Mesodermal cell (in vitro differentiated cells): ENCODE measurements at regions not wholly inside any gene's neighbourhood (a gene's known extent, or its start where the extent isn't known, plus 50 kb on each side); places are given as distances from the start of the nearest gene placed in this dataset.
"Not testable (repeated sequence)": the region's sequence is repeated elsewhere in the genome, so short reads cannot be mapped to it uniquely, and the experiment has no call there.

Experiments used
- H3K27ac ChIP-seq: 2 replicates; pipeline ENCODE4 v1.7.0; 2013; ENCODE audit warnings: mild to moderate bottlenecking, low read depth, low read length, moderate library complexity; ENCODE audit not compliant: severe bottlenecking
- H3K36me3 ChIP-seq: 2 replicates; pipeline ENCODE4 v1.7.1; 2013; ENCODE audit warnings: mild to moderate bottlenecking, low read length, moderate library complexity; ENCODE audit not compliant: control insufficient read depth, insufficient read depth
- H3K4me1 ChIP-seq: one replicate; pipeline ENCODE4 v1.7.1; 2013; ENCODE audit warnings: mild to moderate bottlenecking, low read length; ENCODE audit not compliant: insufficient read depth, control insufficient read depth, poor library complexity, severe bottlenecking
- H3K4me3 ChIP-seq: 2 replicates; pipeline ENCODE4 v1.7.0; 2013; ENCODE audit warnings: low read length, control low read depth, mild to moderate bottlenecking; ENCODE audit not compliant: insufficient read depth, poor library complexity, severe bottlenecking; ENCODE audit errors: extremely low read depth
- H3K9me3 ChIP-seq: 2 replicates; pipeline ENCODE4 v1.7.1; 2013; ENCODE audit warnings: mild to moderate bottlenecking, low read length, moderate library complexity; ENCODE audit not compliant: control insufficient read depth
- WGBS, 2 experiments: methylation state at CpG; one replicate each; pipeline ENCODE4 v1.1.5; 2013; ENCODE audit warnings: missing lambda C conversion rate in 2 of 2; ENCODE audit not compliant: insufficient coverage in 2 of 2; 5-methylcytosine and 5-hydroxymethylcytosine counted together

DNA sequence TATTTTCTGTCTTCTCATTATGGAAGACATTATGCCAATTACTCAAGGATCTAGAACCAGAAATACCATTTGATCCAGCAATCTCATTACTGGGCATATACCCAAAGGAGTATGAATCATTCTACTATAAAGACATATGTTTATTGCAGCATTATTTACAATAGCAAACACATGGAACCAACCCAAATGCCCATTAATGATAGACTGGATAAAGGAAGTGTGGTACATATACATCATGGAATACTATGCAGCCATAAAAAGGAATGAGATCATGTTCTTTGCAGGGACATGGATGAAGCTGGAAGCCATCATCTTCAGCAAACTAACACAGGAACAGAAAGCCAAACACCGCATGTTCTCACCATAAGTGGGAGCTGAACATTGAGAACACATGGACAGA lies 161.8 kb upstream of the DAAM1 start:
- H3K4me1 ChIP-seq, H3K27ac ChIP-seq, H3K36me3 ChIP-seq, H3K4me3 ChIP-seq, H3K9me3 ChIP-seq: not testable (repeated sequence)
- WGBS, 2 experiments, result 100% methylated on average over 1 of the region's 1 CpG; no CpG with 5 or more reads in 1 of the 2 experiments

DNA sequence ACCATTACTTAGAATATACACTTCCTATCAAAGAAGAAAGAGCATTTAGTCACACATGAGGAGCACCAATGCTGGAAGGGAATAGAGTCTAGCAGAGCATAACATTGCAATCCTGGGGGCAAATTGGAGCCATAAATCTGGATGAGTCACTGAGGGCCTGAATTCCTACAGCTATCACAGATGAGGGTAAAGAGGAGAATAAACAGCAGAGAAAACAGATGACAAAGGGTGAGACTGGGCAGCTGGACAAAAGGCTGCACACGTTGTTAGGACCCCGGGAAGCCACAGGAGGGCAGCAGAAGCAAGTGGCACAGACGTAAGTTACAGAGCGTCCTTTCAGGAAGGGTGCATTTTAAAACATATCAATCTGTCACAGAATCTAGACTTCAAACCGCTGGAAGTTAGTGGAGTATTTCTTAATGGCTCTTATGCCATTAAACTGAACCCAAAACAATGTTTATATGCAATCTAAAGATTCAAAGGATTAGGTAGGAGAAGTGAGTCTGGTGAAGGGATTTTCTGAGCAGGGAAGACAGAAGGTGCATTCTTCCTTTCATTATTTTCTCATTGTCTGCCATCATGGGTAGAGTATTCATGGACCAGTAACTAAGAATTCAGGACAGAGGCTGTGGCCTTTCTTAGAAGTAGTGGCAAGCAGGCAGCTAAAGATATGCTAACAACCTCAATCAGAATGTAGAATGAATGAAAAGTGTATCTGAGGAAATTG lies 159.8 kb upstream of the DAAM1 start:
- no peaks in the 10 kb centered on the region for H3K36me3 ChIP-seq
- no peak overlapping the region for H3K4me3 ChIP-seq
- H3K27ac ChIP-seq, result peak overlapping the region; percentile 68
- WGBS, 2 experiments, result 0 to 4% methylated on average over 2 to 3 of the region's 5 CpGs
- no peaks in the 10 kb centered on the region for H3K4me1 ChIP-seq
- H3K9me3 ChIP-seq, result no peaks in the 10 kb centered on the region

DNA sequence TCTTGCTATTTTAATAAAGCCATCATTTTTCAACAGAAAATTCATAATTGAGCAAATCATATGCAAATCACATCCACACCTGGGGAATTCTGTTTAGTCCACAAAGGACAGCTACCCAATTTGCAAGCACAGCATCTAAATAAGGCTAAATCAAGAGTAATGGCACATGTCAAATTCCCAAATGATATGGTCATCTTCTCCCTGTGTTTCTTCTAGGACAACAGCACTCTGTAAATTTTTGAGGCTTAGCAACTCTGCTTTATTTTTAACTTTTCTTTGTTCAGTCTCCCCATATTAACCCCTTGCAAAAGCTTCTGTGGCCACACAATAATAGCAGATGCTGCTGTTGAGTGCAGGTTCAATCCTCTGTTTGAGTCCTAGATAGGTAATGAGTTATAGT lies 155.6 kb upstream of the DAAM1 start:
- no peaks in the 10 kb centered on the region for H3K9me3 ChIP-seq
- H3K4me3 ChIP-seq, result no peak overlapping the region
- H3K27ac ChIP-seq, result no peak overlapping the region
- no peaks in the 10 kb centered on the region for H3K36me3 ChIP-seq
- H3K4me1 ChIP-seq, result no peaks in the 10 kb centered on the region

DNA sequence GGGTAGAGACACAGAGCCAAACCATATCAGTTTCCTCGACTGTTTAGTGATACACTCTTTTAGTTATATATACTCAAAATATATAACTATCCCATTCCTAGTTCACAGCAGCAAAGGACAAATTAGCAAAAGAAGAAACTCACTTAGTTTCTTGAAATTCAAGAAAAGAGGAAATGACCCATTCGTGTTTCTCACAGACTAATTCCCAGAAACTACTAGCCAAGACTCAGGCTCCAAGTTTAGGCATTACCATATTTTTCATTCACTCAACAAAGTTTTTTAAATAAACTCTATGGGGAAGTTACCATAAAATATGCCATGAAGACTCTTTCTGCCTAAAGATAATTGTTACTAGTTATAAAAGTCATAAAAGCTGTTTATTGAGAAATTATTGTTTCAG lies 152.3 kb upstream of the DAAM1 start:
- Histone ChIP-seq H3K36me3 (no peaks in the 10 kb centered on the region), H3K9me3 (no peaks in the 10 kb centered on the region), H3K4me3 (no peak overlapping the region), H3K27ac (no peak overlapping the region), H3K4me1 (no peaks in the 10 kb centered on the region)
- no CpG with 5 or more reads among the region's 2 CpGs for WGBS, 2 experiments

DNA sequence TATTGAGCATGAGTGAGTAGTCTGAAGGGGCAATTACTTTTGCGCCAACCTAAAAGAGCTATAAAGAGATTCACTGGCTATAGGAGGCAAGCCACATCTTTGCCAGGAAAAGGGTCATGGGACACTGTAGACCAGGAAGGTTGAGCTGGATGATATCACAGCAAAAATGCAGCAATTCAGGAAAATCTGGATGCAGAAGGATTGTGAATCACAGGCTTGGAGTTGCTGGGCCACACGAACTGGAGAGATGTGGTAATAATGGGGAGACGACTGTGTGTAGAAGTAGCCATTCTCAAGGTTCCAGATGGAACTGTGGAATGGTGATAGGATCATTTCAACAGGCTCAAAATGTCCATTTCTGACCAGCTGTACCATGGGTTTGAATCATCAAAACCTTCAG lies 151.4 kb upstream of the DAAM1 start:
- WGBS, 2 experiments, result 70 to 78% methylated on average over 3 of the region's 3 CpGs
- Histone ChIP-seq H3K4me3 (no peak overlapping the region), H3K4me1 (no peaks in the 10 kb centered on the region), H3K27ac (no peak overlapping the region), H3K36me3 (no peaks in the 10 kb centered on the region), H3K9me3 (no peaks in the 10 kb centered on the region)

DNA sequence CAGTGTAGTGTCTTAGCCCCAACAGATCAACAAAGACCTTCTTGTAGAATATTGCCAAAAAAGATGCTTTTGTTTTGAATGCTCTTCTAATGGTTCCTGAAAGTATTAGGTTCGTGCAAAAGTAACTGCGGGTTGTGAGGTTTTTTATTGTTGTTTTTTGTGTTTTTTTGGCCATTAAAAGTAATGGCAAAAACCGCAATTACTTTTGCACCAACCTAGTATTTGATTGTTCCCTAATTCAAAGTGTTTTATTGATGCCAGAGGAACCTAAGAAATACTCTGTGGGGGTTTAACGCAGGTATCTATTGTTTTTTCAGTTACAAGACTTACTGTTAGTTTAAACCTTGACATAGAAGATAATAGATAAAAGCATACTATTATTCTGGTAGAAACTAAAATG lies 150.8 kb upstream of the DAAM1 start:
- no peak overlapping the region for H3K4me3 ChIP-seq
- no peaks in the 10 kb centered on the region for H3K9me3 ChIP-seq
- H3K4me1 ChIP-seq, result no peaks in the 10 kb centered on the region
- 86% methylated on average over 2 of the region's 4 CpGs; no CpG with 5 or more reads in 1 of the 2 experiments for WGBS, 2 experiments
- H3K36me3 ChIP-seq, result no peaks in the 10 kb centered on the region
- no peak overlapping the region for H3K27ac ChIP-seq

DNA sequence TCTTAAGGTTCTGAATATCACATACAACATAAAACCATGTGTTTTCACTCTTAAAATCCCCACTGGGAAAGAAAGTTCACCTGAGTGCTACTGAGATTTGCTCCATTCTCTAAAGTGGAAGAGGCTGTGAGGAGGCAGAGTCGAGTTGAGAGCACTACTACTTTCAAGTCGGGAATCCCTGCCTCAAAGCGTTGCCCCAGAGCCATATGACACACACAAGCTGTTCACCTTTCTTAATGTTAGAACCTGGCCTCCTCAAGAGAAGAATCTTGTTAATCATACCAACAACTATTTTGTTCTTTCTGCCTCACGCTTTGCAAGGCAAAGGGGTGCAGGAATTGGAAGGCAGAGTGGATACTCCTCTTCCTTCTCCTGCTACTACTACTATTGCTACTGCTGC lies 149.7 kb upstream of the DAAM1 start:
- Histone ChIP-seq H3K9me3 (no peaks in the 10 kb centered on the region), H3K27ac (no peak overlapping the region), H3K4me1 (no peaks in the 10 kb centered on the region), H3K36me3 (no peaks in the 10 kb centered on the region), H3K4me3 (no peak overlapping the region)
- WGBS, 2 experiments, result 100% methylated on average over 1 to 2 of the region's 4 CpGs

DNA sequence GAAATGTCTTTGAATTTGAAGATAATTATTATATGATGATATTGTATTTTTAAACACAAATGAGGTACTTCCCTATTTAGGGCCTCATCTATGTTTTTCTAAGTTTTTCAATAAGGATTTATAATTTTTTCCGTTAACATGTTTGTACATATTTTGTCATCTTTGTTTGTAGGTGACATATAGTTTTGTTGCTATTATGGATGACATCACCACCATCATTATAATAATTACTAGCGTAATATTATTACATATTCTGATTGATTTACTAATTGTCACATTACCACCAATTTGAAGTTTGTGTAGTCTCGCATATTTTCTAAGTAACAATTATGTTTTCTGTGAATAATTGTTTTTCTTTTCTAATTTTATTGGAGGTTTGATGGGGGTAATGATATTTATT lies 147.2 kb upstream of the DAAM1 start:
- H3K9me3 ChIP-seq, result no peaks in the 10 kb centered on the region
- H3K4me1 ChIP-seq, result no peaks in the 10 kb centered on the region
- H3K36me3 ChIP-seq, result no peaks in the 10 kb centered on the region
- no peak overlapping the region for H3K4me3 ChIP-seq
- no CpG with 5 or more reads among the region's 3 CpGs for WGBS, 2 experiments
- H3K27ac ChIP-seq, result no peak overlapping the region

DNA sequence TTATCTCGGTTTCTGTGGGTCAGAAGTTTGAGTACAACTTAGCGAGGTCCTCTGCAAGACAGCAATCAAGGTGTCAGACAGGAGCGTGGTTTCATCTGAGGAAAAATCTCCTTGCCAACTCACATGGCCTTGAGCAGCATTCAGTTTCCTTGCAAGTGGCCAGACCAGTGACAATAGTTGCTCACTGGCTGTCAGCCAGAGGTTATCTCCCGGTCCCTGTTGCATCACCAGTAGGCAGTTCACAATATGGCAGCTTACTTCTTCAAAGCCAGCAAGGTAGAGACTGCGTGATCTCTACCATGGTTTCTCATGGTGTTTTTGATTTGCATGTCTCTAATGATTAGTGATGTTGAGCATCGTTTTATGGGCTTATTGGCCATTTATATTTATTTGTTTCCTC lies 143.8 kb upstream of the DAAM1 start:
- H3K36me3 ChIP-seq, result no peaks in the 10 kb centered on the region
- WGBS, 2 experiments, result 87 to 95% methylated on average over 4 to 5 of the region's 6 CpGs
- no peak overlapping the region for H3K27ac ChIP-seq
- no peaks in the 10 kb centered on the region for H3K9me3 ChIP-seq
- no peak overlapping the region for H3K4me3 ChIP-seq
- H3K4me1 ChIP-seq, result no peaks in the 10 kb centered on the region

DNA sequence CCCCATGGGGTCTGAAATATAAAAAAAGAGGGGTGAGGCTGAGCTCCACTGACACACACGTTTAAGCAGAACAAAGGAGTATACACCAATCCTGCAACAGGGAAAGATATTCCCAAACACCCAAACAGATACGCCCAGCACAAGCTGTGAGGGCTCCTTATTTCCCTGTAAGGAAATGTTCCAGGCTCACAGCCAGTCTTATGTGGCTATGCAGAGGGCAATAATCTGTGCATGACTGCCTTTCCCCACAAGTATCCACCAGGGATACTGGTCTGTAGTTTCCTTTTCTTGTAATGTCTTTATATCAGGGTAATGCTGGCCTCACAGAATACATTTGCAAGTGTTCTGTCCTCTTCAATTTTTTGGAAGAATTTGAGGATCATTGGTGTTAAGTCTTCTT lies 141.7 kb upstream of the DAAM1 start:
- no peaks in the 10 kb centered on the region for H3K9me3 ChIP-seq
- 100% methylated on average over 1 of the region's 2 CpGs for WGBS, 2 experiments
- no peak overlapping the region for H3K27ac ChIP-seq
- no peaks in the 10 kb centered on the region for H3K36me3 ChIP-seq
- no peaks in the 10 kb centered on the region for H3K4me1 ChIP-seq
- H3K4me3 ChIP-seq, result no peak overlapping the region

DNA sequence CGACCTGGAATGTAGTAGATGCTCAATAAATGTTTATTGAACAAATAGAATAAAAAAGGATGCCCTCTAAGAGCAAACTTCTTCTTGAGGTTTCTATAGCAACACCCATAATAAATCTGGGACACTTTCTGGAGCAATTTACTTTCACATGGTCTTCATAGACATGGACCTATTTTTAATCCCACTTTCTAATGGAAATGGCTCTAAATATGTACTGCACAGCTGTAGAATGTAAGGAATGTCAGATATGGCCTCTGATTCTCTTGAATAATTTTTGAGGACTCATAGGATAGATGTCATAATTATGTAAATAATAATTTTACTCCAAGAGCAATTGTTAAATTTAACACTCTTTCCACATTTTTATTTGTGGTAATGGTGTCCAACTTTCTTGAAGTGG lies 133.5 kb upstream of the DAAM1 start:
- Histone ChIP-seq H3K9me3 (no peaks in the 10 kb centered on the region), H3K36me3 (no peaks in the 10 kb centered on the region), H3K27ac (no peak overlapping the region), H3K4me3 (no peak overlapping the region), H3K4me1 (no peaks in the 10 kb centered on the region)
- WGBS, 2 experiments, result no CpG with 5 or more reads among the region's 1 CpG
